ENCODE measurements at regions not wholly inside any gene's neighbourhood (a gene's known extent, or its start where the extent isn't known, plus 50 kb on each side); places are given as distances from the start of the nearest gene placed in this dataset.

DNA sequence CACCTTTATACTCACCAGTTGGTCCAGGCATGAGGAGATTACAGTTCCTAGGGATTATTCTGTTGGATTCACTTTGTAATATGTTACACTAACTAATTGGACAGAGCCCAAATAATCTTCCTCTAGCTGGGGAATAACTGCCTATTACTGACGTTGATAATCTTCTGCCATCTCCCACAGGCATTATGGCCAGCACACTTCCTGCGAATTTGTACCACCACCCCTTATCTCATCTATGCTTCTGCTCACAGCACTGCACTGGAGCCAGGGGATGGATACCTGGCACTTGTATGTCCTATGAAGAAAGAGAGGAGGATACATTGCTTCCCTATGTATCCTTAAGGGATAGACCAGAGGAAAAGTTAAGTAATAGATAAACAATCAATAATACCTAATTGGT lies 494.8 kb upstream of the MAN1A1 start:
- in situ Hi-C loops (cut with HindIII; ENCODE audit: low sequenced_read_pairs): no loop called here
- no peak for DNase-seq (ENCODE audit: low read depth)
- TF ChIP-seq, protein P1, sequence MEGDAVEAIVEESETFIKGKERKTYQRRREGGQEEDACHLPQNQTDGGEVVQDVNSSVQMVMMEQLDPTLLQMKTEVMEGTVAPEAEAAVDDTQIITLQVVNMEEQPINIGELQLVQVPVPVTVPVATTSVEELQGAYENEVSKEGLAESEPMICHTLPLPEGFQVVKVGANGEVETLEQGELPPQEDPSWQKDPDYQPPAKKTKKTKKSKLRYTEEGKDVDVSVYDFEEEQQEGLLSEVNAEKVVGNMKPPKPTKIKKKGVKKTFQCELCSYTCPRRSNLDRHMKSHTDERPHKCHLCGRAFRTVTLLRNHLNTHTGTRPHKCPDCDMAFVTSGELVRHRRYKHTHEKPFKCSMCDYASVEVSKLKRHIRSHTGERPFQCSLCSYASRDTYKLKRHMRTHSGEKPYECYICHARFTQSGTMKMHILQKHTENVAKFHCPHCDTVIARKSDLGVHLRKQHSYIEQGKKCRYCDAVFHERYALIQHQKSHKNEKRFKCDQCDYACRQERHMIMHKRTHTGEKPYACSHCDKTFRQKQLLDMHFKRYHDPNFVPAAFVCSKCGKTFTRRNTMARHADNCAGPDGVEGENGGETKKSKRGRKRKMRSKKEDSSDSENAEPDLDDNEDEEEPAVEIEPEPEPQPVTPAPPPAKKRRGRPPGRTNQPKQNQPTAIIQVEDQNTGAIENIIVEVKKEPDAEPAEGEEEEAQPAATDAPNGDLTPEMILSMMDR (IDR thresholded peaks at IDR 0.05; ENCODE audit: low read depth, low read length, missing control alignments): no peak
- no peak overlapping the region for H3K4me3 ChIP-seq (ENCODE audit: low read depth, low read length)

DNA sequence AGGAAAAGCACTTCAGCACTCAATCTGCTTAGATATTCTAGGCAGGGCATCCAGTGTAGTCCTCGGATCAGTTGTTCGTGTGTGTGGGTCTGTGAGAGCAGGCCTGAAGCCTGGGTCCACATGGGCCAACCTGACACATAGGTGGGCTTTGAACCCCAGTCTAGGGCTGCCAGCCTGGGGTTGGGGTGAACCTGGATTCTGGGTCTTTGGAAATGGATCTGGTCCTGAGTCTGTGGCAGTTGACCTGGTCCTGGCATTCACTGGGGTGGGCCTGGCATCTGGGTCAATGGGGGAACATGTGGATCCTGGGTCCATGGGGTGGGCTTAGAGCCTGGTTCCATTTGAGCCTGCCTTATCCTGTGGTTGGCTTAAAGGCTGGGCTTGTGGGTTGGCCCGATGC lies 492.6 kb upstream of the MAN1A1 start:
- DNase-seq (ENCODE audit: low read depth): no peak
- in situ Hi-C loops (cut with HindIII; ENCODE audit: low sequenced_read_pairs): no loop called here
- H3K4me3 ChIP-seq (ENCODE audit: low read depth, low read length): no peak overlapping the region
- TF ChIP-seq, protein P1 (IDR thresholded peaks at IDR 0.05; ENCODE audit: low read depth, low read length, missing control alignments): no peak

DNA sequence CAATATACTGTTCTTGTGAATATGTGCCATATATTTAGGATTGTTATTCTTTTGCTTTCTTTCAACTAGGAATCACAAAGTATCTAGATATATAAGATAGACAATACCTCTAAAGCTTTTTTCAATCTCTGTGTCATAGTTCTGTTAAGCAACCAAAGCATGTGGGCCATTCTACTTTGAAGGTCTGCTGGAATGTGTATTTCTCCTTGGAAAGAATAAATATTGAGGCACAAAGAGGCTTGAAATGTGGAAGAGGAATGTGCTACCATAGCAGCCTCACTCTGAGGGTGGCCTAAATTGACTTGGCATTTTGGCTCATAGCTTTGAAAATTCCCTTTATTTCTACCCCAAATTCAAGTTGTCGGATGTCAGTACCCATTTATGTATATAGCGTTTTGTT lies 488.5 kb upstream of the MAN1A1 start:
- in situ Hi-C loops (cut with HindIII; ENCODE audit: low sequenced_read_pairs): no loop called here
- DNase-seq (ENCODE audit: low read depth): no peak
- H3K4me3 ChIP-seq (ENCODE audit: low read depth, low read length): no peak overlapping the region
- TF ChIP-seq, protein P1 (IDR thresholded peaks at IDR 0.05; ENCODE audit: low read depth, low read length, missing control alignments): no peak

DNA sequence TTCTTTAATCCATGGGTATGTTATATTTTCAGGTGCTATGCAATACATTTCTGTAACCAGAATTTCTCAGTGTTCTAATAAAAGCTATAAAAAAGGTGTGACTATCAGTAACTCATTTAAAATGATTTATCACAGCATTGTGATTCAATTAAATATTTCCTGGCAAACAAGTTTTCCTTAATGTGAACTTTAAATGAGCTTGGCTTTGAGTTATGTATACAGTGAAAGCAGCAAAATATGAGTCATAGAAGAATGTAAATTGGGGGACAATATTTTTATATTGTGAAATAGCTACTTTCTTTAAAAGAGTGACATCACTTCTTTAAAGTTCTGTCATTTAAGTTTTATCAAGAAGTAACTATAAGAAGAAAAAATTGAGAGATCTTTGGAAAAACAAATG lies 484.9 kb upstream of the MAN1A1 start:
- DNase-seq (ENCODE audit: low read depth): no peak
- H3K4me3 ChIP-seq (ENCODE audit: low read depth, low read length): no peak overlapping the region
- in situ Hi-C loops (cut with HindIII; ENCODE audit: low sequenced_read_pairs): no loop called here
- TF ChIP-seq, protein P1 (IDR thresholded peaks at IDR 0.05; ENCODE audit: low read depth, low read length, missing control alignments): no peak

DNA sequence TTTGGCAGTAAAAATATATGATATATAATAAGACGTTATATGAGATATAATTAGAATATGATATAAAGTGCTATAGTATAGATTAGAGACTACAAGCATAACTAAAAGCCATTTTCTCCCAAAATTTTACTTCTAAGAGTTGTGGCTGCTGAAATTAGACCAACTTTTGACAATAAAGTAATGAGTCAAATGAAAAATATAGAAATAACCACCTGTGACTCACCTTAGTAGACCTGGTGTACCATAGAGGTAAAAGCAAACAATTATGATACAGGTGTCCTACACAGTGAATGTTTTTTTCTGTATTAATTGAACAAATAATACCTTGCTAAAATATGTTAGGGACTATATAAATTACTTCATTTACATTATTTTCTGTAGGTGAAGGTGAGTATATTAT lies 482.9 kb upstream of the MAN1A1 start:
- in situ Hi-C loops (cut with HindIII; ENCODE audit: low sequenced_read_pairs): no loop called here

DNA sequence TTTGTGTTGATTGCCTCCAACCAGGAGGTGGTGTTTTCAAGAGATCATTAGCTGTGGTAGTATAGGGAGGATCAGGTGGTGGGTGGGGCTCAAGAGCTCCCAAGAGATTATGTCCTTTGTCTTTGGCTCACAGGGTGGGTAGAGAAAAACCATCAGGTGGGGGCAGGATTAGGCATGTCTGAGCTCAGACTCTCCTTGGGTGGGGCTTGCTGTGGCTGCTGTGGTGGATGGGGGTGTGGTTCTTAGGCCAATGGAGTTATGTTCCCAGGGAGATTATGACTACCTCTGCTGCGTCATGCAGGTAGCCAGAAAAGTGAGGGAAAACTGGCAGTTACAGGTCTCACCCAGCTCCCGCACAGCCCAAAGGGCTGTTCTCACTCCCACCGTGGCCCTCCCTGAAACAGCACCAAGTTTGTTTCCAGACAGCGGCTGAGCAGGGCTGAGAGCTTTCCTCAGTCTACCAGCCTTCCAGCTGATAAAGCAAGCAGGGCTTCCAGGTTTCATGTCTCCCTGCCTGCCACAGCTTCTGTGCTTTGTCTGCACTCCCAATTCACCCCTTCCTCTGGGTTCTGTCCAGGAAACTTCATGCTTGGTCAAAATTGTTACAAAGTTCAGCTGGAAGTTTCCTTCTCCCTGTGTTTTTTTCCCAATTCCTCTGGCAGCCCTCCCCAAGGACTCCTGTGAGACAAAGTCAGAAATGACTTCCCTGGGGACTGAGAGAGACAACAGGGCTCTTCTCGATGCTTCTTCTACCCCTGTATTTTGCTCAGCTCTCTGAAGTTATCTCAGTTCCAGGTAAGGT lies 481.1 kb upstream of the MAN1A1 start:
- TF ChIP-seq, protein P1 (IDR thresholded peaks at IDR 0.05; ENCODE audit: low read depth, low read length, missing control alignments): no peak
- in situ Hi-C loops (cut with HindIII; ENCODE audit: low sequenced_read_pairs): no loop called here
- H3K4me3 ChIP-seq (ENCODE audit: low read depth, low read length): no peak overlapping the region
- DNase-seq (ENCODE audit: low read depth): no peak

More for the DNA sequence above, 482.9 kb upstream of the MAN1A1 start:
- no peak for DNase-seq (ENCODE audit: low read depth)
- TF ChIP-seq, protein P1 (IDR thresholded peaks at IDR 0.05; ENCODE audit: low read depth, low read length, missing control alignments): no peak
- H3K4me3 ChIP-seq (ENCODE audit: low read depth, low read length): no peak overlapping the region
